ENCODE measurements at regions not wholly inside any gene's neighbourhood (a gene's known extent, or its start where the extent isn't known, plus 50 kb on each side); places are given as distances from the start of the nearest gene placed in this dataset.
"Not testable (repeated sequence)": the region's sequence is repeated elsewhere in the genome, so short reads cannot be mapped to it uniquely, and the experiment has no call there.

DNA sequence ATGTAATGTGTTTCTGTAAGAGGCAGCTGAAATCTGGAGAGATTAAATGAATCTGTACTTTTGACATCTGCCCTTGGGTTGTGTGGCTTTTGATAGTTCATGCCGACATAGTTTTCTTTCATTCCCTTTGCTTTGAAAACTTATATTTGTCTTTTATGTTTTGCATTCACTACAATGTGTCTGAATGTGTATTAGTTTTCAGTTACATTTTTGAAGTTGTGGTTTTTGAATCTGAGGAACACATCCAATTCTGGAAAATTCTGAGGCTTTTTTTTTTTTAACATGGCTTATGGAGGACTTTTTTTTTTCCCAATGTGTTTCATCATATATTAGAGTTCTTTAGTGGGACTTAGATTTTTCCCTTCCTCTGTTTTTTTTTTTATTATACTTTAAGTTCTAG is 683.7 kb upstream of the SOX9 start:
- DNase-seq (ENCODE audit: low spot score): no peak

DNA sequence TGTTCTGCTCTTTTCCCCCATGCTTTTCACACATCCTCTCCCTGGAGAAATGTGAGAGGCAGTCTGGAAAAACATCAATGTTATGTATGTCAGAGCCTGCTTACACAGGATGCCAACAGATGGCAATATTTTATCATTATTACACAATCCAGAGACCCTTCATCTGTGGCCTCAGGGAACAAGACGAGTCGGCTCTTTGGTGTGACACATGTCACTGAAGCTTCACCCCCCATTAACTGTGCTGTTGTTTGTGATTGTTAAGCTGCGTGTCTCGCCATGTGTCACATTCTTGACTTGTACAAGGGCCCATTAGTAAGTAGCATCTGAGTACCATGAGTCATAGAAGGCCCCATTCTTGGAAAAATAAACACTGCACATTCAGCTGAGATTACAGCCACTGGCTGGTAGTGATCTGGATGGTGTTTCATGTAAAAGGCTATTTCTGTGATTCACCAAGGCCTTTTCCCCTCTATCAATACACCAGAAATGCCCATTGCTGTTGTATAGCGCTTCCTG is 682.1 kb upstream of the SOX9 start:
- peak; percentile 1 for DNase-seq (ENCODE audit: low spot score)

DNA sequence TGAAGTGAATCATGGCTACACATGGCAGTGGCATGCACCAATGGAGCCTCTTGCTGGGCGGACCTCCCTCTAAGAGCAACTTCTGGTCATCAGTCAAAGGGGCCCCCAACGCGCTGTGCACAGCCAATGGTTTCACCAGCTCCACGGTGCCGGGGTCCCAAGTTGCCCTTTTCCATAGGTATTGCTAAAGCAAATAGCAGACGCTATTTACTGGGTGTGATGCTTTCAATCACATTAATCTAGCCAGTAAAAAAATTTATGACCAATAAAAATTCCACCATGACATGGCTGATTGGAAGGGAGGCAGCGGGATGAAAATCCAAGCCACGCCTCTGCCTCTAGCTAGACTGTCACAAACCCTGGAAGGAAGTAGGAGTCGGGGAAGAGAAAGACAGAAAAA is 680.3 kb upstream of the SOX9 start:
- no peak for DNase-seq (ENCODE audit: low spot score)

DNA sequence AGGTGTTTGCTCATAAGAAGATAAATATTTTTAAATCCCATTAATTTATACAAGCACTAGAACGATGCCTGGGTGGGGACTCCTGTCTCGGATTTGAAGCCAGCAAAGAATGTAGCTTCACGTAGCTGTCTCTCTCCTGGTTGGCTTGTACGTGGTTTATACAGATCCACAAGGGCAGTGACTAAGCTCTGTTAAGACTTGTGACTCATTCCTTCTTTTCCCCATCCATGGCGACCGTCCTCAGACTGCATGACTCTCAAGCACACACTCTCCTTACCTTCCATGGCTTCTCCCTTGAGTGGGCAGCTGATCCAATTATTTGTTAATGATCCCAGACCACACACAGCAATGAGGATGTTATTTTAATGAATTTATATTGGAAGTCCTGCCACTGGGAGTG is 679.7 kb upstream of the SOX9 start:
- no peak for DNase-seq (ENCODE audit: low spot score)

DNA sequence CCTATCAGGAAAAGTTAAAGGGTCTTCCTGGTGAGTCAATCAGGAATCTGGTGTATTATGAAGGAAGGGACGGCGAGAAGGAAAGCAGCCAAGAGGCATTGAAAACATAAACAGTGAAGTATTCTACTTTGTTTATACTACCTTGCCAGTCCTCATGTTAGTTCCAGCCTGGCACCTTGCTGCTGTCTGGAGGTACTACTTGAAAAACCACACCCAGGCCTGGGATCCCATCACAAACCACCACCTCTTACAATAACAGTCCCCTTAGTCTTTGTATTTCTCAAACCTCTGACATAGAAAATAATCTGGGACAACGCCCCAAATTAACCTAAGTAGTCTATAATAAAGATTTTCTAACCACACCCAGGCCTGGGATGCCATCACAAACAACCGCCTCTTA is 676.7 kb upstream of the SOX9 start:
- DNase-seq (ENCODE audit: low spot score): no peak

DNA sequence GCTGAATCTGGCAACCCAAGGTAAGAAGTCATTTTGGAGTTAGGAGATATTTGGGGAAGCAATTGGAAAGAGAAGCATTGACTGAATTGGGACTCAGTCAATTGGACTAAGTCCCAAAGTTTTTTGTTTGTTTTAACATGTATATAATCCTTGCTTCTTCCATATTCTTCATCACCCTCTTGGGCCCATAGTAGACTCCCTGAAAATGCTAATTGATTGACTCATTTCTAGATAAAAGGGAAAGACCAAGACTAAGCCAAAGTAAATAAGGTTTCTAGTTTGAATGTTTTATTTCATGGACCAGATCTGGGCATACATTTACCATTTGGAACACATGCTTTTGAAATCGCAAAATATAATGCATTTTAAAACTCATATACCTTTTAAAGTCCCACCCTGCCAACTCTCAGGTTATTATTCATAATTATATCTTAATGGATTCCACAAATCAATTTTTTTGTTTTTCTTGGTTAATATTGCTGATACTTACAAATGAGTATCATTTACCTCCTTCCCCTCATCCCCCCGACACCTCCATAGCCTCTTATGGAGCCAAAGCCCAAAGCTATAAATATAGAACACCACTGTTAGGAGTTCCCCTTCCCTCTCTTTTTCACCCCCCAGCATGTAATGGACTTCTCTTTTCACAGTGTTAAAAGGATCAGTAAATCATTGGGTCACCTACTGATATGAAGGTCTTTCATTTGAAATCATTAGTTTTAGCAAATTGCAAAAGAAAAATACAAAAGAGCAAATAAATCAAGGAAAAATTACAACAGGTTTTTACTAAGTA is 674.0 kb upstream of the SOX9 start:
- DNase-seq (ENCODE audit: low spot score): no peak

DNA sequence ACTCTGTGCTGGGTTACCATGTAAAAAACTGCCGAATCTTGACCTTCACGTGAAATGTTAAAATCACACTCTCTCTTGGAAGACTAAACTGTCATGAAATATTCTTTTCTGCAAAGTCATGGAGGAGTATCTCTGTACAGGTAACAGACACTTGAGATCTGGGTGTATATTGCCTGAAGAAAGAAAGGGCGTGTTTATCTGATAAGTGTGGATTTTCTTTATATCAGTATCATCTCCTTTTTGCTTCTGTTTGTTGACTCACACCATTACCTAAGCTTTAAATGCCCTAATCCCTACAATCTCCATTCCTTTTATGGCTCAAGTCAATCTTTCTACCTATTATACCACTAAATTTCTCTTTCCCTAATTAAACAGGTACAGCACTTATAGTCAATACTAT is 673.2 kb upstream of the SOX9 start:
- no peak for DNase-seq (ENCODE audit: low spot score)

DNA sequence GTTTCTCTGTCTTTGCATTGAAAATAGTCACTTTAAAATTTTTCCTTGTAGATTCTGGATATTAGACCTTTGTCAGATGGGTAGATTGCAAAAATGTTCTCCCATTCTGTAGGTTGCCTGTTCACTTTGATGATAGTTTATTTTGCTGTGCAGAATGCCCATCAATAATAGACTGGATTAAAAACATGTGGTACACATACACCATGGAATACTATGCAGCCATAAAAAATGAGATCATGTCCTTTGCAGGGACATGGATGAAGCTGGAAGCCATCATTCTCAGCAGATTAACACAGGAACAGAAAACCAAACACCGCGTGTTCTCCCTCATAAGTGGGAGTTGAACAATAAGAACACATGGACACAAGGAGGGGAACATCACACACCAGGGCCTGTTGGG is 670.2 kb upstream of the SOX9 start:
- DNase-seq (ENCODE audit: low spot score): not testable (repeated sequence)

DNA sequence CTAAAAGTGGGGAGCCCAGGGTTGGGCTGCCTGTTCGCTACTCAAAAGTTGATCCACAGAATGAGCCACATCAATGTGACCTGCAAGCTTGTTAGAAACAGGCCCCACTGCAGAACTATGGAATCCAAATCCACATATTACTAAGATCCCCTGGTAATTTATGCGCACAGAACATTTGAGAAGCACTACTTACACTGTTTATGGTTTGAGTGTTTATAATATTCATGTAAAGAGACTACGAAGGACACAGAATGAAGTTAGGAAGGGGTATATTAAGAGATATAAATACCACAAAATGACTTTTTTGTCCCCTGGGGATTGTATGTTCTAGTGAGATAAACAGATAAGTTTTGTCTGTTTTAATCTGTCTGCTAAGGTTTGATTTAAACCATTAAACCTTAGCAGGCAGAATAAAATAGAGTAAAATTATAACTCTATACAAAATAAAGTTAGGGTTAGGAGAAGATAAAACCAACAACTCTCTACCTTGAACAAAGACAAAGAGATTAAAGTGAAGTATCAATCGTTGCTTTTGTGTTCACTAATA is 666.9 kb upstream of the SOX9 start:
- DNase-seq (ENCODE audit: low spot score): no peak

DNA sequence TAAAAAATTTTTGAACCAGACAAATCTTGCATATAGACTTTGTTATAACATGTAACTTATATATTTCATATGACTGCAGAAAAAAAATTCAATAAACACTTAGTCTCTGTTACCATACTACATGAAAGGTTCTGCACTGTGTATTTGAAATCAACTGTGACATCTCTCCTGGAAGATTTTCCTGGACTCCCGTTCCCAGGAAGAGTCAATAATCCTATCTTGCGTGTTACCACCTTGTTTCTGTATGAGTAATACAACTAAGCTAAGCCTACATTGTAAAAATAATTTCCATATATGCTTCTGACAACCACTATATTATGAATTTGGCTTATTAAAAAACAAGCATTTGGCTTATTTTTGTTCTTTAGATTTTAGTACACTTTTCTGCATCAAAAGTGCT is 665.6 kb upstream of the SOX9 start:
- DNase-seq (ENCODE audit: low spot score): no peak

DNA sequence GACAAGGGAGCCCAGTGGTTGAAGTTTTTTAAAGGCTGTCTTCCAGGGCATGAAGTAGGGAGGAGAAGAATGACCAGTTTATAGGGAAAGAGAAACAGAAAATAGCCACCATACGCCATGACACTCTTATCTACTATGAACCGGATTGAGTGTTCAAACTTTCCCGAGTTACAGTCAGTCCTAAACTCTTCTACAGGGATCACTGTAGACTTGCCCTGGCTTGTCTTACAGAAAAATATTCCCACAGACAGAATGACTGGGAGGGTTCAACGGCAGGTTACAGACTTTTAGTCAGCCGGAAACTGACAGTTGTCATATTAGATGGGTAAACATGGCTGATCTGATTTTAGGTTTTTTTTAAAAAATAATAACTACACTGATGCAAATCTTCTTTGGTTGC is 662.5 kb upstream of the SOX9 start:
- DNase-seq (ENCODE audit: low spot score): no peak

DNA sequence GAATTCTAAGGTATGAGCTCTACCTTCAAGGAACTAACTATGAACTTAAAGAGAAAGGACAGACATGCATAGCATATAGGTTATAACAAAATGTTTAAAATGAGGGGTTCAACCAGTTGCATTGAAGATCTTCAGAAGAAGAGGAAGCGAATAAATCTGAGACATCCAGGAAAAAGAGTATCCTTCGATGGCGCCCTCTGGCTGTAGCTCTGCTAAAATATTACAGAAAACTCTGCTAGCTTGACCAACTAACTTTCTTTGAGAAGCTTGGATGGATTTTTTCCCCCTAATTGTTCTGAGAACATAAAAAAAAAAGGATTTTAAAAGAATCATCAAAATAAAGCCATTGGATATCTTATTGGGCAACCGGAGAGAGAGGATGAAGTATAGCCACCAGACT is 659.9 kb upstream of the SOX9 start:
- DNase-seq (ENCODE audit: low spot score): peak; percentile 37

DNA sequence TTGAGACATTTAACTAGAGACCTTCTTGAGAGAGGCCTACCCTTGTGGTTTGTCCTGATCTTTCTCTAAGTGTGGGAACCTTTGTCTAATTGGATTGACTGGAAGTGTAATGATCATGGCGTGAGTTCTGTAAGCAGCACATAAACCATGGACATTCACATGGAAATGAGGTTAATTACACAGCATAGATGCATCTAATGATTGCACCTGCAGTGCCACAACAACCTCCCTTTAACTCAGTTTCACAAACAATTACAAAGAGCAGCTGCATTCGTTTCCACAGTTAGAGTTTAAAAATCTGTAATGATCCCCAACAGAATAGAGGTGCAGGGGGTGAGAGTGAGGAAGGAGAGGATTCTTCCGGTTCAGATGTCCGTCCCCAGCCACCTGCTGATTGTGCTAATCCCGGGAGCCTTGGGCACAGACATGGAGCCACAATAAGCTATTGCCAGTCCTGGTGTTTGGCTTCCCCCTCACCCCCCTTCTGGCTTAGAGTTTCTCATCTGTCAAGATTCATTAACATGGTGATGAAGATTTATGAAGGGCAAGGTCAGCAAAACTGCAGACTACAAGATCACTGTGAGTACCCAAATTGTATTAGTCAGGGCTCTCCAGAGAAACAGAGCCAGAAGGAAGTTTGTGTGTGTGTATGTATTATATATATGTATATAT is 659.2 kb upstream of the SOX9 start:
- DNase-seq (ENCODE audit: low spot score): no peak

DNA sequence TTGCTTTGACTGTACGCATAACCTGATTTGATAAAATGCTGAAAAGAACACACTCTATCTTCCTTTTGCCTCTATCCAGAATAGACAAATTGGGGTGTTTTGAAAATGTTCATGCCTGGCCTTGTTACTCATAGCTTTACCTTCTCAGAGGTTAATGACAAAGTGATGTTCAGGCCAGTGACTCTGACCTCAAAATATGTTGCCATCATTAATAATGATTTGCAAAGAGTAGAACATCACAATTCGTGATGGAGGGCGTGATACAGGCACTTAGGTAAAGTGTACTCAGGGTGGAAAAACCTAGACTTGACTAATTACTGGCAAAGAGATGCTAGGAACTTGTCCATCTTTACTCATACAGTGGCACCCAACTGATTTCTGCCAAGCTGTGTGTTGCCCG is 656.6 kb upstream of the SOX9 start:
- DNase-seq (ENCODE audit: low spot score): no peak

DNA sequence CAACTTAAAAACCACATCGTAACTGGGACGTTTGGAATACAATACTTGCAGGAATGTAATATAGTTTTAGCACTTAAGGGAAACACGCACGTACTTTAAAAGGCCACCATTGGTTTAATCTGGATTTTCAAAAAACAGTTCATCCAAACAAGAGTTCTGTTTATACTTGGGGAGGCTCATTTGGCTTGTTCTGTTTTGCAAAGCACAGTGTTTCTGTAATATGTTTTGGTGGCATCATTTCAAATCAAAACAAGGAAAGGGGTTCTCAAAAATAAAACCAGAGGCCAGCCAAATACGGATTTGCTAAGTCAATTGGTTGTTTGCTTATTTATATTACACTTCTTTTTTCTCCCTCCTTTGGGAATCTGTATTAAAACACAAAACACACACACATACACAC is 656.1 kb upstream of the SOX9 start:
- DNase-seq (ENCODE audit: low spot score): no peak

DNA sequence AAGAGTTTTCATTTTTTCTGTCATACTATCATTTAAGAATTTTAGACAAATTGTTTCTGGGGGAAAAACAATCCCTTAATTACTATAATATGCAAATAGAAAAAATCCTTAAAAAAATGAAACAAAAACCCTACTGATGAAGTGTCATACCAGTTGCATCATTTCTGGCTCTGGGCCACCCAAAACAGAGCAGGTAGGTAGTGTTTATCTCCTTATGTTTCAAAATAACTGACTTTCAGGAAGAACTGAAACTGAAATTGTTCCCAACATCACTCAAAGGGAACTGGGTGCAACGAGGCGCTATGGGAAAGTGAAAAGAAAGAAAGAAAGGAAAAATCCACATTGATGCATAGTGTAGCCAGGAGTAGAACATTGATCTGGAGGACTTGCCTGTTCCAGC is 653.1 kb upstream of the SOX9 start:
- no peak for DNase-seq (ENCODE audit: low spot score)

DNA sequence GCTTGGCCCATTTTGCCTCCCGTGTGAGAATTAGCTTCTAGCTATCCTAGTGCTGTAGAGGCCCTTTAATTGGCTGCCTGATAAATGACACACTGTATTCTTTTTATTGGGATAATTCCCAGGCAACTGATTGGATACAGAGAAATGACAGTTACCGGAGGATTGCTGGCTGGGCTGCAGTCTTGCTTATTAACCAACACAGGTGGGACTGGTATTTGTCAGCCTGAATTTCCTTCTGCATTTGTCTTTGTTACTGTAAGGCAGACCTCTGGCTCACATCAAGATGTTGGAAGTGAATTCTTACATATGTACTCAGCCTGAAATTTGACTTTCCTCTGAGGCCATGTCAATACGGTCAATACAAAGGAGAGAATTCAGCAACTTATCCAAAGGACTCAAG is 650.8 kb upstream of the SOX9 start:
- DNase-seq (ENCODE audit: low spot score): no peak

DNA sequence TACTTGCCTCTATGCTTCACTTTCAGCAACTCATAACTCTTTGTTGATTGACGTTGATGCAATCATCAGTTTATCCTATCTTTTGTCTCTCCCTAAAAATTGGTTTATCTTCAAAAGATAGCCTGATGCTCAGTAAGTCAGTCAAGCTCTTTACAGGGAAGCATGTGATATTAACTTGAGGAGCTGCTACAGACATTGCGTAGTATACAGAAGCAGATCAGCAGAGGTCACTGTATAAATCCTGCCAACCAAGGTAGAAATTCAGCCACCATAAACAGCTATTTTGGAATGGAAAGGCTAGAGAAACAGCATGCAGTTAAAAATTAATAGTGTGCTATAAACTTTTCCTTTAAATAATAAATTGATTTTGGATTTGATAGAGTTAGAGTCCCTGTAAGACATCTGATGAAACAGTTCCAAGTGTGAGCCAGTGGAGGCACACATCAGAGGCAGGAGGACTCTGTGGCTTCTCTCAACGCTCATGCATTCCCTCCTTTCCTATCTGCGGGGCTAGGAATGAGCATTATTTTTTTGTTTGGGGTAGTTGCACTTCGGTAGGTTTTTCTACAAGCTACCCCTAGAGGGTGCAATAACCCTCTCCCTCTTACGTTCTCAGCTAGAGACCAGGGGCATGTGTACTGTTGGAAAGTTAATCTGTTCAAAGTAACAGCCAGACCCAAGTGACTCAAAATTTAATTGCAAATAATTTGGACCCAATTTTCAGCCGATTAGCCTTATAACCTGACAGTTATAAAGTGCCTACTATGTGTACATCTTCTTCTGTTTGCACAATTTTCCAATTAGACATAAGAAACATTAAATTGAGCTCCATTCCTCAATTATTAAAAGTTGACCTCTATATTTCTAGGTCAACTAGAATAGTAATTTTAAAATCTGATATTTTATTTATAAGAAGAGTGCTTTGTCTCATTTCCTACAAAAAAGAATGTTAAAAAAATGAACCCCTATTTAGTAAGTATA is 647.7 kb upstream of the SOX9 start:
- DNase-seq (ENCODE audit: low spot score): peak; percentile 69

DNA sequence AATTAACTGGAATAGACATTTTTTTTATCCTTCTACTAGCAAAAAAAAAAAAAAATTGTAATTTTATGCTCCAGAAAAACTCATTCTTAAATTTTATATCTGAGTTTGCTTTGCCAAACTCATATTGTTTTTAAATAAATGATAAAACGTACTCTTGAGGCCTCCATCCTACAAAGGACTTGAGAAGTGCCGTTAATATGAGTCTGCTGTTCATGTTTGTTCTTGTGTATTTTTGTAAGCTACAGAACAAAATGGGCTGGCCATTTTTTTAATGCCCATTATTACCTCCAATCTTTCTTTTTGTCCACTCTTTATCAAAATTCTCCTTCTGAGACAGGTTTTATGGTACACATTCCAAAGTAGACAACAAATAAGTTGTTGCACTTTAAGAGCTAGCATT is 643.5 kb upstream of the SOX9 start:
- DNase-seq (ENCODE audit: low spot score): no peak

DNA sequence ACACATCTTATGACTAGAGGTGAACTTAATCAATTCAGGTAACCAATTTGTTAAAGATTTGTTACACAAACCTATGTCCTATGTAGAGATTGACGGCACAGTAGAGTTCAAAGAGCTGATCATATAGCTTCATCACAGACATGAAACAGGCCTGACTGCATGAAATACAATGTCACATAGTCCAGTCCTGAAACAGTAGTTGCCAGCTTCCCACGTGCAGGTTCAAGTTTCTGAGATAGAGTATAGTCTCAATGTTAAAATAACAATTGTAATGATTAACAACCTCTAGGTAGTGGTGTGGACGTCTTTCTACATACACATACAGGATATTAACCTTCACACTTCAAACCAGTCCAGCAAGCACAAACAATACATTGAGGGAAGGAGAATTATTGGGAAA is 640.7 kb upstream of the SOX9 start:
- DNase-seq (ENCODE audit: low spot score): no peak

DNA sequence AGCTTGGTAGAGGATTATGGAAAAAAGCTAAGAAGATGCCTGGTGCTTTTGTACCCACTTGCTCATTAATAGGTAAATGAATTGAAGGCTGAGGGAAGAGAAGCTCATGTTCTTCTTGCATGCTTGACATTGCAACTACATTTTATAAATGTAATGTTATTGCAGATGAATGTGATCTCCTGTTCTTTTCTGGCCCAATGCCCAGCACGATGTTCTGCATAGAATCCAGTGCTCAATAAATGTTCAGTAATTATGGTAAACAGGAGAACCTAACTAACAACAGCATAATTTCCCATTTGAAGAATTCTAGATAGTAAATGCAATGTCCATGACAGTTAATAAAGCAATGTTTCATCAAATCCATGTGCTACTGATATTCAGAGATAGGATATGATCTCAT is 638.2 kb upstream of the SOX9 start:
- DNase-seq (ENCODE audit: low spot score): no peak

DNA sequence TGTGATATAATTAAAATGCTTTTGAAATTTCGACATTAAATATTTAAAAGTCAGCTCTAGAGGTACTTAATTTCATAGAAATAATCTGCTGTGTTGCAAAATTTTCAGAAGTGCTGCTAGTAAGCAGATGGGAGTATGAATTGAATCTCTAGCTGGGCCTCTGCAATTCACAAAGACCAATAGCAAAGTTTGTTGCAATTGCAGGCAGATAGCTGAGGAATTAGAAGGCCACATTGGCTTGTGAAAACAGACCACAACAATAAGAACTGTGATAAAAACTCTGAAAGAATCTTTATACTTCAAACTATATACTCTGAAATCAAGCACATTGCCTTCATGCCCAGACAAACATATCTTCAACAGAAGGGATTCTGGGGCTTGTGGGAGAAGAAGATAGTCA is 636.3 kb upstream of the SOX9 start:
- no peak for DNase-seq (ENCODE audit: low spot score)
